GM19099 (cell line): ENCODE measurements at regions not wholly inside any gene's neighbourhood (a gene's known extent, or its start where the extent isn't known, plus 50 kb on each side); places are given as distances from the start of the nearest gene placed in this dataset.

ENCODE experiments used
- POLR2A ChIP-seq: IDR thresholded peaks from 3 replicates; pipeline ENCODE4 v1.6.1; 2011; ENCODE audit warnings: low read depth; ENCODE audit not compliant: insufficient read length; ENCODE audit errors: extremely low read depth

DNA sequence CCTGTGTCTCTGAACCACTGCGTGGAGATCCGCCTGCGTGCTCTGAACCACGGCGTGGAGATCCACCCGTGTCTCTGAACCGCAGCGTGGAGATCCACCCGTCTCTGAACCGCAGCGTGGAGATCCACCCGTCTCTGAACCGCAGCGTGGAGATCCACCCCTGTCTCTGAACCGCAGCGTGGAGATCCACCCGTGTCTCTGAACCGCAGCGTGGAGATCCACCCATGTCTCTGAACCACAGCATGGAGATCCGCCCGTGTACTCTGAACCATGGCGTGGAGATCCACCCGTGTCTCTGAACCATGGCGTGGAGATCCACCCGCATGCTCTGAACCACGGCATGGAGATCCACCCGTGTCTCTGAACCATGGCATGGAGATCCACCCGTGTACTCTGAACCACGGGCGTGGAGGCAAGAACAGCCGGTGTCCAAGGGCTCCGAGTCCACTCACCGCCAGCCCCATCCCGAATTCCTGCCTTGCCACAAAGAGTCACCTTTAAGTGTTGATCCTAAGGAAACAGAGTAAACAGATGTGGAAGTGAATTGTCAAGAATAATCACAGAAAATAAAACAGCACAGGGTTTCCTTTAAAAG, 659.4 kb downstream of the BRD1 start:
- no peak for TF ChIP-seq POLR2A

DNA sequence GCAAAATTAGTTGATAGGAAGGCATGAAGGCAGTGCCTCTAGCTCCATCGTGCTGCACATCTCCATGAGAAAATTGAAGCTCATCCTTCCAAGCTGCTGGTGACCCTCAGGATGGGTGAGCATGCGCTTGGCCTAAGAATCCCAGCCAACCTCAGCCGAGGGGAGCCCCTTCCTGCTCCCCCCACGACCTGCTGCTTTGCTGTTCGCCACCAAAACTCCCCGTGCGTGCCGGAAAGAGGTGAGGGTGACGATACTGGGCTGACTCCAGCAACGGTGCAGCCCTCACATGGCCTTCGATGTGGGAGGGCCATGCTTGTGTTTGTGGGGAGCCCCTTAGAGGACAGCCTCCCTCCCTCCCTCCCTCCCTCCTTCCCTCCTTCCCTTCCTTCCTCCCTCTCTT, 660.9 kb downstream of the BRD1 start:
- TF ChIP-seq POLR2A: no peak

DNA sequence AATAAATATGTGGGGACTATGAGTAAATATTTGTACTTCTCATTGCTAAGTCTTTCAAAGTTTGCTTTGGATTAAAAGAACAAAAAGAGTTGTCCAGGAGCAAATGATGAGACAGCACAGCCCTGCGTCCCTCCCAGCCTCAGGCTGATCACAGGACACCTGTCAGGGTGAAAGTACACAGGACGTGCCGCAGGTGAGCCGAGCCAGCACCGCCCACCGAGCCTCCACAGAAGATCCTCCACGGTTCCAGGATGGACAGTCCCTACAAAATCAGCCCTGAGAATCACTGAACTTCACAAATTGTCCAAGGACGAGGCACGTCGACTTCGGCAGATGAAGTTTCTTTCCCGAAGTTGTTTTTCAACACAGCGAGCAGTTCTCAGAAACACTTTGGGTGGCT, 661.5 kb downstream of the BRD1 start:
- no peak for TF ChIP-seq POLR2A

DNA sequence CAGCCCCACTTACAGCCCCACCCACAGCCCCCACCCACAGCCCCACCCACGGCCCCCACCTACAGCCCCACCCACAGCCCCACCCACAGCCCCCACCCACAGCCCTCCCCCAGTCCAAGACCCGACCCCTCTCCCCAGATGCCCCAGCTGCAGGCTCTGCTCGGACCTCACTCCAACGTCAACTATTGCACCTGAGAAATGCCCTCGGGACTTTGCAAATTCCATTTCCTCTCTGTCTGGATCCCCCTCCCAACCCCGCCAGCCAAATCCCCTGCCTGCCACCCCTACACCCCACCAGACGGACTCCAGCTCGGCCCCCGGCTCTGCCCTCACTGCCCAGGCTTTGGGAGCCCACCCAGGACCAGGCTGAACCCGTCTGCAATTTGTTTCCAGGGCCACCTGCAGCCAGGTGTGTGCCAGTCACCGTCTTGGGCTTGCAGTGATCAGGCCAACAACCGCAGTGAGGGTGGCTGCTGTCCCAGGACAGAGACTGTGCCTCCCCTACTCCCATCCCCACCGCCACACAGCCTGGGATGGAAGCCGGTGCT, 662.8 kb downstream of the BRD1 start:
- no peak for TF ChIP-seq POLR2A

DNA sequence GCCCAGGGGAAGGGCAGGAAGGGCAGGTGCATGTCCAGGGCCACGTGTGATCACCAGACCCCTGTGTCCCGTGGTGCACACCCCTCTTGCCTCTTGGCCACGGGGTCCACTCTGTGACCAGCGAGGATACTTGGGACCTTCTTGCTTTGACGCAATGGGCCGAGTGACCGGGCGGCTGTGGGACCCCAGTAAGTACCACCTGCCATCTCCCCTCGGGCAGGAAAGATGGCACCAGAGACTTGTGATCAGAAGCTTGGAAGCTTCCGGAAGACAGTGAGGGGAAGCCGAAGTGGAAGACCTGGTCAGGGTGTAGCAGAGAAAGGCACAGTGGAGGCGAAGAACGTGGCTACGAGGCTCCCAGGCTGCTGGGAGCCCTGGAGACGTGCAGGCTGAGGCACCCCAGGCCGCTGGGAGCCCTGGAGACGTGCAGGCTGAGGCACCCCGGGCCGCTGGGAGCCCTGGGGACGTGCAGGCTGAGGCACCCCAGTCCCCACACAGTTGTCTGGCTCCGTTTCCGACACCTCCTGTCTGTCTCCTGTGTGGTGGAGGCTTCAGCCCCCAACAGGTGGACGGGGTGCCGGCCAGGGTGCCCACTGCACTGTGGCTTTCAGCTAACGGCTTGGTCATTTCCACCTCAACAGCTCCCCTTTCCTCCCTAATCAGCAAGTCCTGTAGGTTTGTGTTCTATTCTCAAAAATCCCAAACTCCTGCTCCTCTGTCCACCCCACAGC, 663.5 kb downstream of the BRD1 start:
- no peak for TF ChIP-seq POLR2A

DNA sequence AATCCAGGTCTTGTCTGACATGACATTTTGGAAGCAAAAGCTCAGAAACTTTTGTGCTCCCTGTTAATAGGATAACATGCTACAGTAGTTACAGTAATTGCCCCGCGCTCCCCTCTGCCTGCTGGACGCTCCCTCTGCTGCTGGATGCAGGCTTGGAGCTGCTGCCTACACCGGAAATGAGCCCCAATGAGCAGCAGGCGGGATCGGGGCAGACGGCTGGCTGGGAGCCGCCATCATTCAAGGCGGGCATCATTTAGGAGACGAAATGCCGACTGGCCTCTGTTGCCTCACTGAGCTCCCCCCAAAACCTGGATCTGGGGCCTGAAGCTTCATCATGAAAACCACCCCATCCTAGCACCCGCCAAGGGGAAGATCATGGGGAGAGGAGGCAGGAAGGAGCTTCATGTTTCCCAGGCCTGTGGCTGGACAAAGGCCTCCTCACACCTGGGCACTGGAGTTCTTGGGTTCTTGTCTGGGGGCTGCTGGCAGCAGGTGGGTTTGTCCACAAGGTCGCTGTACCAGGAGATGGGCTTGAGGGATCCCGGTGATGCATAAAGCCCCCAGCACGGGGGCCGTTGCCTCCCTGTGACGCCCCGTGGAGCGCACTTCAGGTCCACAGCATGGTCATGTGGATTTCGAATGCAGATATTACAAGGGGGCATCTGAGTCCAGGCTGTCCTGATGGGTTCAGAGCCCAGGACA, 664.3 kb downstream of the BRD1 start:
- no peak for TF ChIP-seq POLR2A

DNA sequence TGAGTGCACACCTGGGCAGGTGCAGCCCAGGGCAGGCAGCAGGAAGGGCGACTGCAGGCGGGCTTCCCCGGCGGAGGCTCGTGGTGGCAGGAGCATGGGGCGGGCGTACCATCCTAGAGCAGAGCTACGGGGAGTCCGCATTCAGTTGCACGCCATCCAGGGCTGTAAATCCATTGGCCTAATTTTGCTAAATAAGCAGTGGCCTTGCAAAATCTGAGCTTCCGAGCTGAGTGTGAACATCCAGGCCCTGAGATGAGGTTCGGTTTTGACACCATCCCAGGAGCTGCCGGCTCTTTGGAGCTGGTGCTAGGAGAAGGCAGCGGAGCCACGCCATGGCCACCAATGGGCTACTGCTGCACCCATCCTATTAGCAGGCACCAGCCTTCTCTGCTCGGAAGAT, 664.8 kb downstream of the BRD1 start:
- TF ChIP-seq POLR2A: no peak

DNA sequence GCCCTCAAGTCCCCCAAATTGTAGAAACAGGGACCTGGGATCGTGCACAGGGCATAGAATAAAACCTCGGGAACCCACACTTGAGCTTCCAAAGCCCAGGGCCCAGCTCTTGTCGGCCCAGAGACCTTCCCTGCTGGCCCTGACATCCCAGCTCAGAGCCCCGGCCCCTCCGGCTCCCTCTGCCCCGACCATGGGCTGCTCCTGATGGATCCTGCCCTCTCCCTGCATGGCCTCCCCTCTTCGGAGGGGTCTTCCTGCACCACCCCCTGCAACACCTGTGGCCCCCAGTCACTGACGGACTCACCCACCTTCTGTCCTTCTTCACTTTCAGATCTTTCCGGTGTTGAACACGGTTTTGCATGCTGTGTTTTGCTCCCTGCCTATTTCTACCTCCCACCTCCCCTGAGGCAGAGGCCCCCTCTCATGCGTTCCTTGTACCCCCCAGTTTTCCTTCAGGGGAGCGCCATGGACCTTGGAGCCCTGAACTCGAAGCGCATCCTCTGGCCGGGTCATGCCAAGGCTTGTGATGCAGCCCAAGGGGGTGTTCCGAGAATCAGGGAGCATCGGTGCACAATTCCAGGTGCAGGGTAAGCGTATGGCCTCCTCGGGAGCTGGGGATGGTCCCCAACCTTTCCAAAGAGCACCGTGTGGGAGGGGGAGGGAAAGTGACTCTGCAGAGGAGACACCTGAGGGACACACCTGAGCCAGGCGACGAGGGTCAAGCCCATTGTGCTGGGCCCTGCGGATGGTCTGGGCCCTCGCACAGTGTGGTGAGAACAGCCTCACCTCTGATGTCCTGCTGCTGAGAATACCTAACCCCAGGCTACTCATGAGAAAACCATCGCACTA, 666.4 kb downstream of the BRD1 start:
- no peak for TF ChIP-seq POLR2A

DNA sequence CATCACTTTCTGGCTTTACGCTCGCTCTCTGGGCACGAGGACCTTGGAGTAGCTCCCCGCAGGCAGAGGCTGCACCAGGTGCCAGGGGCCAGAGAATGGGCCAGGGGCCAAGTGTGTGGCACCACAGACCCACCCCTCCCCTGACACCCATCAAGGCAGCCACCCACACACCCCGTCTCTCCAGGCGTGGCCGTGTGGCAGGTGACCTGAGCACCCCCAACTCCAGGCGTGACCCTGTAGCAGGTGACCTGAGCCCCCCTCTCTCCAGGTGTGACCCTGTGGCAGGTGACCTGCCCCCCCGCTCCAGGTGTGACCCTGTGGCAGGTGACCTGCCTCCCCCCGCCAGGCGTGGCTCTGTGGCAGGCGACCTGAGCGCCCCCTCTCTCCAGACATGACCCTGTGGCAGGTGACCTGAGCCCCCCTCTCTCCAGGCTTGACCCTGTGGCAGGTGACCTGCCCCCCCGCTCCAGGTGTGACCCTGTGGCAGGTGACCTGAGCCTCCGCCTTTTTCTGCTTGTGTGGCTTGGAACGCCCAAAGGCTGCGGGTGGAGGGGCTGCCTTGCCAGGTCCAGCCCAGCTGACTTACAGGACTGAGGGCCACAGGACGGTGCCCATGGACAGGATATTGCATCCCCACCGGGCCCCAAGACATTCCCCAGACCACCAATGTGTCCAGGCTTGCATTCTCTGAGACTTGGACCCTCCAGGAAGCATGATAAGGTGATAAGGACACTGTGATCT, 667.2 kb downstream of the BRD1 start:
- TF ChIP-seq POLR2A: no peak

DNA sequence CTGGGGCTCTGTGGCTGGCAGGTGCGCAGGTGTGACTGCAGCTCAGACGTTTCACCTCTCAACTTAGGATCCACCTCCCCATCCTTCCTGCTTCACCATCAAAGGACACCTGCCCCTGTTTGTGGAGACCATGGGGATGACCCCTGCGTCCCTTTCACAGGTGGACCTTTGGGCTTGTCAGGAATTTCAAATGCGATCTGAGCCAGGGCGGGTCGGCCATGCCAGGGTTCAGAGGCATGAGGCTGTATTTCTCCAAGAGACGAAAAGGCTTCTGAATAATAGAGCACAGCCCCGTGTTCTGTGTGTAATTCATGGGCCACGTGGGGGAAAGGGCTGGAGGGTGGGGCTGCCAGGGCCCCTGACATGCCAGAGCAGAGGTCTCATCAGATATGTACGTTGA, 668.0 kb downstream of the BRD1 start:
- no peak for TF ChIP-seq POLR2A

DNA sequence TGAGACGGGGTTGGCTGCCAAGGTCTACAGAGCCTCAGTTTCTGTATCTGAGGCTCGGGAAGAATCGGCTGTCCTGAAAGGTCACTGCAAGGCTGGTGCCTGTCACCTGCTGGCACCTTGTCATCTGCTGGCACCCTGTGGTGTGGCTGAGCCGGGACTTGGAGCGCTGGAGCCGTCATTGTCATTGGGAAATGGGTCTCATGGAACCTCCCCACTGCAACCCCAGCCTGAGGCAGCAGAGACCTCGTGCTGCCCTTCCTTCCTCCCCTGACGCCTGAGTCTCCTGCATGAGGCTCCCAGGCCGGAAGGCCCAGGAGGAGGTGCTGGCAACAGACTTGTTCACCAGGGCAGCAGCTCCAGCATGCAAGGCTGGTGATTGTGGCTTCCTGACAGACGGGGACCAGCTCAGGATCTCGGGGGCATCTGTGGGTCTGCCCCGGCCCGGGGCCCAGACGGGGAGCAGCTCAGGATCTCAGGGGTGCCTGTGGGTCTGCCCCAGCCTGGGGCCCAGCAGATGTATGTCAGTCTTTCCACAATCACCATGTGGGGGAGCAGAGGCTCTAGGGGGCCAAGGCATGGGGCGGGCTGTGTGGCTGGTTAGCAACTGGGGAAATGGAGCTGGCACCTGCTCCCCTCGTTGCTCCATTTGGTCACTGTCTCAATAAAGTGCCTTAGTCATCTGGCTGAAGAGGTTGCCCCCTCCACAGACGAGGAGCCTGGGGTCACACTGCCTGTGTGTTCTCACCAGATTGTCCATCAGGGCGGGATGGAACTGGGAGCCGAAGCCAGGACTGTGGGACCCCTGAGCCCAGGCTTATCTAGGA, 668.7 kb downstream of the BRD1 start:
- no peak for TF ChIP-seq POLR2A

DNA sequence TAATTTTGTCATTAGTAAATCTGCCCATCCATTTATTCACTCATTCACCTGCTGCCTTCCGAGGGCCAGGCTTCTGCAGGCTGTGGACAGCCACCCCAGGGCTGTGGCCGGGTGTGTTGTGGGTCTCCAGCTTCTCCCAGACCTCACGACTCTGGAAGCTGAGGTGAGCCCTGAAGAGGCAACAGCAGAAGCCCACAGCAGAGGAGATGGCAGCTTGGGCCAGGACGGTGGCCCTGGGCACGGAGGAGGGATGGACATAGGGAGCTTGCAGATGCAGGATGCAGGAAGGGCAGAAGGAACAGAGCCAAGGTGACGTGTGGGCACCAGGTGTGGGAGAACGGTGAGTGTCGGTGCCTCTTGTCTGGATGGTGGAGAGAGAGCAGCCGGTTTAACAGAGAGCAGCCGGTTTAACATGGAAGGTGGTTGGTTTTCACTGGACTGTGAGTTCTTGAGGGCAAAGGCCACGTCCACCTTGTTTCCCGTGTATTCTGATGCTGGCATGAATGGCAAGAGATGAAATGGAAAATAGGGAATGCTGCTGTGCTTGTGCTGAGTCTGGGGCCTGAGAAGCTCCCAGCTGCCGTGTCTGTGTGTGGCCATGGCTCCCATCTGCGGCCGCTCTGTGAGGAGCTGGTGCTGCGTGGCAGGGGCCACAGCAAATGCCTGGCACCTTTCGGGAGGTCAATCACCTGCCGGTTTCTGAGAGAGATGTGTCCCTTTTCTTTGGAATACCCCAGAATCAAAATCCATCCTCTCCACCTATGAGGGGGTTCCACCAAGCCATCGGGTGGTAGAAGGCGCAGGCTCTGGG, 669.9 kb downstream of the BRD1 start:
- no peak for TF ChIP-seq POLR2A
